ENCODE measurements at regions not wholly inside any gene's neighbourhood (a gene's known extent, or its start where the extent isn't known, plus 50 kb on each side); places are given as distances from the start of the nearest gene placed in this dataset.

- ATAC-seq (ENCODE audit: insufficient read depth, low read depth), result no peak
- no peak overlapping the region for H3K4me3 ChIP-seq (ENCODE audit: low read depth in 1 of 2, low read length in 2 of 2)
- no peak overlapping the region for H3K4me2 ChIP-seq (ENCODE audit: insufficient read depth, low read length)
These were observed 518.4 kb upstream of the CAMK1G start for GRCh38 chr1:209064850-209065706.

DNA sequence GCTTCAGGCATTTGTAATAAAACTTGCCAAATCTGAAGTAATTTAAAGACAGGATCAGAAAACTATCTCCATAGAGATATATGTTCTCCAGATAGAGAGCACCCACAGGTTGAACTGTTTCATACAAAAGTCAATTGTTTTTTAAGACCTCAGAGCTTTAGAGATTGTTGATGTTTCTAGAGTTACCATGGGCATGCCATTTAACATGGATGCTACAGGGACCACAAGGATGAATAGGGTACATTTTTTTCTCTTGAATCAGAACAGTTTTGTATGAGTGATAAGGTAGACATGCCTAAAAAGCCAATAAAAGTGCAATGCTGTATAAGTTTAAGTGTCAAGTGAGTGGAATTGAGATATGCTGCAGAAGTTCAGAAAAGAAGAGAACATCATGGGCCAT is 511.0 kb upstream of the CAMK1G start:
- Histone ChIP-seq H3K79me2 (ENCODE audit: insufficient read depth, low read length) (no peaks in the 10 kb centered on the region), H4K20me1 (ENCODE audit: insufficient read depth, low read length) (no peaks in the 10 kb centered on the region), H3K36me3 (ENCODE audit: insufficient read depth, low read length) (no peaks in the 10 kb centered on the region), H3K4me1 (ENCODE audit: insufficient read depth, low read length) (no peaks in the 10 kb centered on the region), H3K27ac (ENCODE audit: low read length) (no peak overlapping the region), H3K27me3 (ENCODE audit: insufficient read depth, low read length, poor library complexity) (no peaks in the 10 kb centered on the region), H3K4me2 (ENCODE audit: insufficient read depth, low read length) (no peak overlapping the region), H3K9me3 (ENCODE audit: insufficient read depth, low read length, severe bottlenecking) (no peaks in the 10 kb centered on the region), H3K4me3 (ENCODE audit: low read depth in 1 of 2, low read length in 2 of 2) (no peak overlapping the region), H3K9ac (ENCODE audit: low read depth, low read length) (no peak overlapping the region), H2AFZ (ENCODE audit: low read depth, low read length) (no peak overlapping the region)
- TF ChIP-seq CTCF (IDR thresholded peaks at IDR 0.05; ENCODE audit: borderline replicate concordance, extremely low read depth, low read length, poor library complexity, severe bottlenecking) (no peak), EZH2 (IDR thresholded peaks at IDR 0.05; ENCODE audit: borderline replicate concordance, low read depth, low read length, severe bottlenecking) (no peak)
- DNase-seq (no peak), ATAC-seq (ENCODE audit: insufficient read depth, low read depth) (no peak)

More at GRCh38 chr1:209064850-209065706, 518.4 kb upstream of the CAMK1G start:
- no peaks in the 10 kb centered on the region for H3K4me1 ChIP-seq (ENCODE audit: insufficient read depth, low read length)
- no peaks in the 10 kb centered on the region for H3K79me2 ChIP-seq (ENCODE audit: insufficient read depth, low read length)
- H3K27me3 ChIP-seq (ENCODE audit: insufficient read depth, low read length, poor library complexity), result peaks cover 13% of the 10 kb centered on the region
- H3K9ac ChIP-seq (ENCODE audit: low read depth, low read length), result no peak overlapping the region
- DNase-seq, result no peak
- H3K27ac ChIP-seq (ENCODE audit: low read length), result no peak overlapping the region
- no peak overlapping the region for H2AFZ ChIP-seq (ENCODE audit: low read depth, low read length)
- H3K9me3 ChIP-seq (ENCODE audit: insufficient read depth, low read length, severe bottlenecking), result no peaks in the 10 kb centered on the region
- TF ChIP-seq EZH2 (IDR thresholded peaks at IDR 0.05; ENCODE audit: borderline replicate concordance, low read depth, low read length, severe bottlenecking) (no peak), CTCF (IDR thresholded peaks at IDR 0.05; ENCODE audit: borderline replicate concordance, extremely low read depth, low read length, poor library complexity, severe bottlenecking) (no peak)
- no peaks in the 10 kb centered on the region for H3K36me3 ChIP-seq (ENCODE audit: insufficient read depth, low read length)
- no peaks in the 10 kb centered on the region for H4K20me1 ChIP-seq (ENCODE audit: insufficient read depth, low read length)

DNA sequence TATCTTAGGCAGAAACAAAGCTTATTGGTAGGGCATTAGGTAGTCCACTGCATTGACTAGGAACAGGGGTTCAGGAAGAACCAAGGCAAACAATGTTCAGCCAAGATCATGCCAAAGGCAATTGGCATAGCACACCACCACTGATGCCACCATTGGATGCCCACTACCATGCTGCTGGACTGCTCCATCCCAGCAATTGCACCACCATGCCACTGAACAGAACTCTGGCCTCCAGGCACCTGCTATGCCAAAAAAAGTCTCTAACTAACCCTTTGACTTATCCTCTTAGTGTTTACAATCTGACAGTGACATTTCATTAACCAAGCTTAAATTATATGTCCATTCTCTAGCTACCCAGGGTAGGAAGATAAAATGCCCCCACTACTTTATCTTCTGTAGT is 509.6 kb upstream of the CAMK1G start:
- H3K27me3 ChIP-seq (ENCODE audit: insufficient read depth, low read length, poor library complexity), result no peaks in the 10 kb centered on the region
- no peak for ATAC-seq (ENCODE audit: insufficient read depth, low read depth)
- no peak for TF ChIP-seq CTCF (IDR thresholded peaks at IDR 0.05; ENCODE audit: borderline replicate concordance, extremely low read depth, low read length, poor library complexity, severe bottlenecking)
- TF ChIP-seq EZH2 (IDR thresholded peaks at IDR 0.05; ENCODE audit: borderline replicate concordance, low read depth, low read length, severe bottlenecking), result no peak
- no peak for DNase-seq
- no peaks in the 10 kb centered on the region for H3K36me3 ChIP-seq (ENCODE audit: insufficient read depth, low read length)
- no peak overlapping the region for H3K4me3 ChIP-seq (ENCODE audit: low read depth in 1 of 2, low read length in 2 of 2)
- no peak overlapping the region for H3K9ac ChIP-seq (ENCODE audit: low read depth, low read length)
- no peaks in the 10 kb centered on the region for H3K79me2 ChIP-seq (ENCODE audit: insufficient read depth, low read length)
- no peaks in the 10 kb centered on the region for H3K9me3 ChIP-seq (ENCODE audit: insufficient read depth, low read length, severe bottlenecking)
- no peak overlapping the region for H3K4me2 ChIP-seq (ENCODE audit: insufficient read depth, low read length)
- H2AFZ ChIP-seq (ENCODE audit: low read depth, low read length), result no peak overlapping the region
- H3K4me1 ChIP-seq (ENCODE audit: insufficient read depth, low read length), result no peaks in the 10 kb centered on the region
- no peak overlapping the region for H3K27ac ChIP-seq (ENCODE audit: low read length)
- H4K20me1 ChIP-seq (ENCODE audit: insufficient read depth, low read length), result no peaks in the 10 kb centered on the region

Data from DND-41 (cell line).